NCI-H1436 (cell line): ENCODE measurements at regions not wholly inside any gene's neighbourhood (a gene's known extent, or its start where the extent isn't known, plus 50 kb on each side); places are given as distances from the start of the nearest gene placed in this dataset.

Experiments
- DNase-seq: peaks from one replicate; lab custom pipeline; 2025; lab: John Stamatoyannopoulos, UW

GRCh38 chr10:120983721-120984120, 132.6 kb downstream of the WDR11 start:
- no peak for DNase-seq

DNA sequence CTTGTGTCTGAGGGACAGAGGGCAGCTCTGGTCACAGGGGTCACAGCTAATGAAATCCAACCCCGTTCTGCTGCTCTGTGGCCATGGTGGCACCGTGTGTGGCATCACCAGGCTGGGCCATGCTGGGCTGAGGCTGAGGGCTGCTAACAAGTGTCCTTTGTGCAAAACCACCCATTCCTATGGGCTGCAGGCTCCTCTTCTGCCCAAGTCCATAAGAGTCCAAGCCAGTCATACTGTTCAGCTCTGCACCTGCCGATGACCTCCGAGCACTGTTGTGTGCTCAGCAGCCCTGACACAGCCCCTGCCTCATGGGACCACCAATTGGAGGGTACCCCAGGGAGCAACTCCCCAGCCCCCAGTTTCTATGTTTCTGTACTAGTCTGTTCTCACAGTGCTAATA, 133.1 kb downstream of the WDR11 start:
- no peak for DNase-seq

- no peak for DNase-seq
These were observed 136.2 kb downstream of the WDR11 start for GRCh38 chr10:120987359-120987758.

GRCh38 chr10:120988751-120989150, 137.6 kb downstream of the WDR11 start:
- DNase-seq = no peak

DNA sequence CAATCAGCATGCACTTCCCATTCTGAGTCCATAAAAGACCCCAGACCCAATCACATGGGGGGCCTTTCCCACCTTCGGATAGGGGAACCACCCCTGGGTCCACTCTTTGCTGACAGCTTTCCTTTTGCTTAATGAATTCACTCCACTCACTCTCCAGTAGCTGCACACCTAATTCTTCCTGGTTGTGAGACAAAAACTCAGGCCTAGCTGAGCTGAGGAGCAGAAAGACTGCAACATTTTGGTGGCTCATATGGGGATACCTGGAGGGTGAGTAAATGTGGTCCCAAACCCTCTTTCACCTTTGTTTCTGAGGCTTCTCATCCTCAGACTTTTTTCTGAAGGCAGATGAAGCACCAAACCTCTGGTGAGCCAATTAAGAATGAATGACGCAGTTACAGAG, 138.1 kb downstream of the WDR11 start:
- no peak for DNase-seq

- DNase-seq = no peak
These were observed 138.9 kb downstream of the WDR11 start for GRCh38 chr10:120989996-120990598.

GRCh38 chr10:120990831-120991230, 139.7 kb downstream of the WDR11 start:
- no peak for DNase-seq

DNA sequence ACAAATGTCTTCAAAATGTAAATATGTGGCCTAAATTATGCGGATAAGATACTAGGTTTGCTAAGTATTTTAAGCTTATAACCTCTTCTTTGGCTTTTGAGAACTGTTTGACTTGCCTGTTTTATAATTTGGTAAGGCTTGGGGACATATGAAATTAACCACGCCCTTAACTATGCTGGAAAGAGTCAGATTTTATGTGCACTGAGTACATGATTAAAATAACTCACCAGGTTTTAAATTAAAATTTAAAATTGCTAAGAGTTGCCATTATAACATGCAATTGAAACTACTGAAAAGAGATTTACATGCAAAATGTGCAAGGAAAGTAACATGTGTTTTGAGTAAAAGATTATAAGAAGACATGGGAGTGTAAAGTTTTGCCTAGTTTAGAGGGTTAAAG, 141.9 kb downstream of the WDR11 start:
- DNase-seq = no peak

GRCh38 chr10:120995768-120996167, 144.6 kb downstream of the WDR11 start:
- no peak for DNase-seq

DNA sequence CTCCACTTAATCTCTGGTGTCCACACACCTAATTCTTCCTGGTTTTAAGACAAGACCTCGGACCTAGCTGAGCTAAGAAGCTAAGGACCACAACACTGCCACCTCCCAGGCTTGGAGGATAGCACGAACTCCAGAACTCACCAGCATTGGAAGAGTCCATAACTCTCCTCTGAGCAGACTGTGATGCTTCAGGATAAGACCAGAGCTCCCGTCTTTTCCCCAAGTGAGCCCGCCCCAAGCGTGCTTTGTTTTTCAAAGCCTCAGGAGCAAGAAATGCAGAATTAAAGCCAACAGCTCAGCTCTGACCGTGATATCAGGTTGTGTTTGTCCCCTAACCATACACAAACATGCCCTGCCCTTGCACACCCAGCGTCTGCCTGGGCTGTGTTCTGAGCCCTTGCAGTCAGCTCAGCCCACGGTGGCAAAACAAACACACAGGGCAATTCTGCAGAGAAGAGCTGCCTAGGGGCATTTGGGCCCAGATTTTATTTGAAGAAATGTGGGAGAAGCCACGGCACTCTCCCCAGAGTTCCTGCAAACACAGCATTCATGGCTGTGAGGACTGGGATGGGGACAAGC, 145.4 kb downstream of the WDR11 start:
- no peak for DNase-seq

DNA sequence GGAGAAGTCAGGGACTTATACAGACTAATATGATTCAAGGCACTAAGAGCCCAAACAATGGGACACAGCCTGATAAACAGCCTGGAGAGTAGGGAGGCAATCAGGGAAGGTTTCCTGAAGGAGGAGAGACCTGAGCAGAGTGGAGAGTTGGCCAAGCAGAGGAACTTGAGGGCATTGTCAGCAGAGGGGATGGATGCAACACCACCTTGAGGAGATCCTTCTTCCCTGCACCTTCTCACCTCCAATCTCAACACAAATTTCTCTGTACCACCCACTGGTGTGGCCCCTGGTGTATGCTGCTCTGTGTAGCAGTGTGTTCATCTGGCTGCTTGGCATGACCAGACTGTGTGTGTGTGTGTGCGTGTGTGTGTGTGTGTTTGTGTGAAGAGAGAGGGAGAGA, 146.2 kb downstream of the WDR11 start:
- no peak for DNase-seq

GRCh38 chr10:120997756-120998155, 146.6 kb downstream of the WDR11 start:
- DNase-seq = no peak

- no peak for DNase-seq
These were observed 147.1 kb downstream of the WDR11 start for GRCh38 chr10:120998251-120998650.

- no peak for DNase-seq
These were observed 147.7 kb downstream of the WDR11 start for GRCh38 chr10:120998782-120999285.

GRCh38 chr10:120999868-121000267, 148.7 kb downstream of the WDR11 start:
- DNase-seq = no peak

- no peak for DNase-seq
These were observed 151.5 kb downstream of the WDR11 start for GRCh38 chr10:121002586-121003205.

GRCh38 chr10:121005948-121006587, 154.9 kb downstream of the WDR11 start:
- no peak for DNase-seq

- DNase-seq = no peak
These were observed 156.1 kb downstream of the WDR11 start for GRCh38 chr10:121007264-121007663.

DNA sequence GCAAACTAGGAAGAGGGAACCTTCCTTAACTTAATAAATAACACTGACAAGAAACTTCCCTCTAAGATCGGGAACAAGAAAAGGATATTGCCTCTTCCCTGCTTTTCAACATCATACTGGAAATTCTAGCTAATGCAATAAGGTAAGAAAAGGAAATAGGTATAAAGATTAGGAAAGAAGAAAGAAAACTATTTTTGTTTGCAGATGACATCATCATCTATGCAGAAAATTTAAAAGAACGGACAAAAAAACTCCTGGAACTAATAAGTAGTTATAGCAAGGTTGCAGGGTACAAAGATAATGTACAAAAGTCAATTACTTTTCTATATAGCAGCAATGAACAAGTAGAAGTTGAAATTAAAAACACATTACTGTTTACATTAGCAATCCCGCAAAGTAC, 164.8 kb downstream of the WDR11 start:
- no peak for DNase-seq

- no peak for DNase-seq
These were observed 173.9 kb downstream of the WDR11 start for GRCh38 chr10:121024905-121025584.

DNA sequence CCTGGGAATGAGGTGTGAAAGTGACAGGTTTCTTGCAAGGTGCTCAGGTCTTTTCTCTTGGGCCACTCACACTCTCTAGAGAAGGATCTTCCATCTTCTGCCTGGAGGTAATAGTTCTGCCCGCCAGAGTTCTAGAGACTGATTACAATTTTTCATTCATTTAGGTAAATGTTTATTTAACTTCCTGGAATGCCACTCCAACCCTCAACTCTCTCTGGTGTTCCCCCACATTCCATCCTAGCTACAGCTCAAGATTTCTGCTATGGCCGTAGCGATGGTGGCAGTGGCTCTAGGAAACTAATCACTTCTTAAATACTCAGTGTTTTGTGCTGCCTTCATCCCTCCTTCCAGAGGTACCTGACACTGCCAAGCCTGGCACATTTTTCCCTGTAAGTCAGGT, 174.6 kb downstream of the WDR11 start:
- no peak for DNase-seq

DNA sequence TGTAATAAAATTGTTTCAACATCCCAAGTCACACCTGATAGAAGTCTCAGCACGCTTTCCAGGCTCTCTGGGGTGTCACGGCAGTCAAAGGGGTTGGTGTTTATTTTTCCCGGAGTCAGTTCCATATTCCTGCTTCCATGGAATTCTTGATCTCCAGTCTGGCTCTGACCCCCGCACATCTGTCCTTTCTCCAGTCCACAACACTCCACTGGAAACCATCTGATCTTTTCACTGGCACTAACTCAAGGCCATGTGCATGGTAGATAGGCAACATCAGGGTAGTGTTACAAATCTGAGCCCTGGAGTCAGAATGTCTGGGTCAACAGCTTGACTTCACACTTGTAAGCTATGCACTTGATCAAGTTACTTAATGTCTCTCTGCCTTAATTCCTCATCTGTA, 176.2 kb downstream of the WDR11 start:
- no peak for DNase-seq

GRCh38 chr10:121032460-121032859, 181.3 kb downstream of the WDR11 start:
- no peak for DNase-seq
